Tibial artery (tissue), 4 donors: ENCODE measurements at regions not wholly inside any gene's neighbourhood (a gene's known extent, or its start where the extent isn't known, plus 50 kb on each side); places are given as distances from the start of the nearest gene placed in this dataset.
A peak's percentile ranks its signal among the peaks of the same experiment; 100 is the strongest.

Source experiments
- DNase-seq, 2 donors: peaks; one replicate each; pipeline ENCODE4 v3.0.0-alpha.2; 2019
- H3K27ac ChIP-seq, 2 donors: fragments of 200-600 bp; sonication (generic) in 1 of 2; 1 replicate in 1 of 2; 2 replicates in 1 of 2; pipeline ENCODE4 v1.5.1; 2018 to 2019; ENCODE audit warnings: mild to moderate bottlenecking in 1 of 2
- H3K27me3 ChIP-seq, 2 donors: fragments of 200-600 bp; sonication (generic) in 1 of 2; one replicate each; pipeline versions ENCODE4 v1.5.1 to v1.6.0; 2016 to 2019
- H3K36me3 ChIP-seq, 3 donors: fragments of 200-600 bp; sonication (generic) in 2 of 3; one replicate each; pipeline ENCODE4 v1.5.1; 2016 to 2019; ENCODE audit warnings: mild to moderate bottlenecking in 2 of 3
- H3K4me1 ChIP-seq, 4 donors: fragments of 200-600 bp; sonication (generic) in 2 of 4; 1 replicate in 3 of 4; 2 replicates in 1 of 4; pipeline ENCODE4 v1.5.1; 2016 to 2019
- H3K4me3 ChIP-seq, 2 donors: fragments of 200-600 bp; sonication (generic) in 1 of 2; 1 replicate in 1 of 2; 2 replicates in 1 of 2; pipeline ENCODE4 v1.5.1; 2018 to 2019; ENCODE audit warnings: mild to moderate bottlenecking in 2 of 2
- H3K9me3 ChIP-seq, 3 donors: fragments of 200-600 bp; sonication (generic) in 1 of 3; one replicate each; pipeline ENCODE4 v1.5.1; 2016 to 2019
- intact Hi-C: fragments of 100-400 bp; cut with DNase I; formaldehyde crosslinking; loops from one replicate; pipeline ENCODE4 v1.15.0; 2023; ENCODE audit warnings: low total_unique reads
- TF ChIP-seq, protein P1 (sequence below), 2 experiments: fragments of 200-600 bp in 1 of 2; fragments of 450-650 bp in 1 of 2; IDR thresholded peaks; one replicate each; pipeline ENCODE4 v1.5.1; 2017 to 2019; ENCODE audit warnings: antibody characterized with exemption in 2 of 2, mild to moderate bottlenecking in 1 of 2, moderate library complexity in 1 of 2

GRCh38 chr10:44799966-44800365, 111.2 kb upstream of the TMEM72 start:
- H3K27me3 ChIP-seq, result no peaks in the 10 kb centered on the region
- H3K4me3 ChIP-seq, result no peak overlapping the region
- no peak for DNase-seq
- H3K36me3 ChIP-seq, result no peaks in the 10 kb centered on the region
- H3K4me1 ChIP-seq, result peaks cover 0 to 10% (median 7%) of the 10 kb centered on the region in 4 donors
- no peak overlapping the region for H3K27ac ChIP-seq
- intact Hi-C loops, result no loop called here
- TF ChIP-seq, protein P1, sequence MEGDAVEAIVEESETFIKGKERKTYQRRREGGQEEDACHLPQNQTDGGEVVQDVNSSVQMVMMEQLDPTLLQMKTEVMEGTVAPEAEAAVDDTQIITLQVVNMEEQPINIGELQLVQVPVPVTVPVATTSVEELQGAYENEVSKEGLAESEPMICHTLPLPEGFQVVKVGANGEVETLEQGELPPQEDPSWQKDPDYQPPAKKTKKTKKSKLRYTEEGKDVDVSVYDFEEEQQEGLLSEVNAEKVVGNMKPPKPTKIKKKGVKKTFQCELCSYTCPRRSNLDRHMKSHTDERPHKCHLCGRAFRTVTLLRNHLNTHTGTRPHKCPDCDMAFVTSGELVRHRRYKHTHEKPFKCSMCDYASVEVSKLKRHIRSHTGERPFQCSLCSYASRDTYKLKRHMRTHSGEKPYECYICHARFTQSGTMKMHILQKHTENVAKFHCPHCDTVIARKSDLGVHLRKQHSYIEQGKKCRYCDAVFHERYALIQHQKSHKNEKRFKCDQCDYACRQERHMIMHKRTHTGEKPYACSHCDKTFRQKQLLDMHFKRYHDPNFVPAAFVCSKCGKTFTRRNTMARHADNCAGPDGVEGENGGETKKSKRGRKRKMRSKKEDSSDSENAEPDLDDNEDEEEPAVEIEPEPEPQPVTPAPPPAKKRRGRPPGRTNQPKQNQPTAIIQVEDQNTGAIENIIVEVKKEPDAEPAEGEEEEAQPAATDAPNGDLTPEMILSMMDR (IDR thresholded peaks at IDR 0.05), result no peak
- H3K9me3 ChIP-seq, result no peaks in the 10 kb centered on the region

DNA sequence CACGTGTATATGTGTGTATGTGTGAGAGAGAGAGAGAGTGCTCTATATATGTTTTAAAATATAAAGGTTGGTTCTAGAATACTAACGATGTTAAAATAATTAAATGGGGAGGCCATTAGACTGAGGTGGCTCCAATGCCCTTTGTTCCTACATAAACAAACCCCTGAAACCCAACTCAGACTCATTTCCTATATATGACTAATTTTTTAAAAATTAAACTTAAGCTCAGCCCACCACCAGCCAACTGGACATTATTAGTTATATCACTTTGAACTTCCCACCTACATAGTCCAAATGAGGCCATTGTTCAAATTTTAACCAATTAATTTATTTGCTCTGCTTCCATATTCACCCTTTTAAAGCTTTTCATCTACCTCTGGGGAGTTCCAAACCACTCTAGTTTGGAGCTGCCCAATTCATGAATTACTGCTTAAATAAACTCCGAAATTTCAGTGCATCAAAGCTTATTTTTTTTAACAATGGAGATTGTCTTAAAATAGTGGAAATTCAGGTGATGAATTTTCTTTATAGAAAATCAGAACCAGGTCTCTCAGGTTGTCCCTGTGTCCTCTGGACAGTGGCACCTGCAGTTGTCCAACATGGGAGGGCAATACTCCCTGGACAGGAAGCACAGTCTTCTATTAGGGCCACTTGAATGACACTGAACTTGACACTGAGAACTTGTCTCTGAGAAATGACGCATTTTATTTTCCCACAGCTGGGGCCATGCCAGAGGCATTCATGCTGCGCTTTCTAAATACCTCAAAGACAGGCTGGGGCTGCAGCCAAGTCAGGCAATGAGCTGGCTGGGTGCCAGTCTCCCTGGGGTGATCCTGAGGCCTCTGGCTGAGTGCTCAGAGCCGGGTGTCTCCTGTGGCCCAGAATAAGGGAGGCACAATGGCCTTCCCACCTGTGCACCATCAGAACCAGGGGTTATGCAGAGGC, 109.5 kb upstream of the TMEM72 start:
- no peak overlapping the region for H3K4me3 ChIP-seq
- intact Hi-C loops, result no loop called here
- H3K27ac ChIP-seq, result no peak overlapping the region
- no peaks in the 10 kb centered on the region for H3K9me3 ChIP-seq
- no peaks in the 10 kb centered on the region for H3K27me3 ChIP-seq
- H3K4me1 ChIP-seq, result peaks cover 0 to 14% (median 10%) of the 10 kb centered on the region in 4 donors
- no peaks in the 10 kb centered on the region for H3K36me3 ChIP-seq
- TF ChIP-seq, protein P1 (IDR thresholded peaks at IDR 0.05), result no peak
- peak; percentile 53 to 91 for DNase-seq

DNA sequence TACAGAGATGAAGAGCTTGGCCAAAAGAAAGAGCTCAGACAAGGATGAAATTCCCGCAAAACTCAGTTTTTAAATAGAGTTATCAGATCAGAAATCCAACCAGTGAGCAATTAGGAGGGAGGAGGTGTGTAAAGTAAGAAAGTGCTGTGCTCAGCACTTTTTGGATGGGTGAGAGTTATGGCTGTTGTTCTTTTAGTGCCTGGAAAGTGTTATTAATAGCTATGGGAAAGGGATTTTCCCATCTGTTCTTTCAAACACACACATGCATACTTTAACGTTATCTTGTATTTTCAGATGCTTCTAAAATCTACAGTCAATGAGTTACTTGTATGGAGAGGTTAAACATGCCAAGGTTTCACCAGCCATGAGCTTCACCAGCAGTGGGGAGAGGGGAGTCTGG, 107.3 kb upstream of the TMEM72 start:
- H3K4me3 ChIP-seq, result no peak overlapping the region
- no peak overlapping the region for H3K27ac ChIP-seq
- no peak for DNase-seq
- peaks cover 0 to 28% (median 16%) of the 10 kb centered on the region in 4 donors for H3K4me1 ChIP-seq
- H3K36me3 ChIP-seq, result no peaks in the 10 kb centered on the region
- no peaks in the 10 kb centered on the region for H3K27me3 ChIP-seq
- no peaks in the 10 kb centered on the region for H3K9me3 ChIP-seq
- TF ChIP-seq, protein P1 (IDR thresholded peaks at IDR 0.05), result no peak
- intact Hi-C loops, result no loop called here

DNA sequence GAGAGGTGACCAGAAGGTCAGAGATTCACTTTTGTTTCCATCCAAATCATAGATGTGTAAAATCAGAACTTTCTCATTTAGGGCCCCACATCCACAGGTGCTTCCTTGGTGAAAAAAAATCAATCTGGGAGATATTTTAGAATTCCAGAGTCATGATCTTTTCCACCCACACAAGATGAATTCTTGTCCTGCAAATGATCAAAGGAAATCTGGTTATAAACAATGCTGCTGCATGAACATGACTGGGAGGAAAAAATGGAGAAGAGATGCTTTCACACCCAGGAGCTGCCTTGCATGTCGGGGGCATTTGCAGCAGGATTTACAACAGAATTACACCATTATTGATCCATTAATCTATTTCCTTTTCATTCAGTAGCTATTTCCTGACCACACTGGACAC, 106.5 kb upstream of the TMEM72 start:
- intact Hi-C loops, result no loop called here

GRCh38 chr10:44805466-44806210, 105.5 kb upstream of the TMEM72 start:
- DNase-seq, result no peak
- intact Hi-C loops, result no loop called here
- TF ChIP-seq, protein P1 (IDR thresholded peaks at IDR 0.05), result no peak

More for the DNA sequence above, 106.5 kb upstream of the TMEM72 start:
- H3K27ac ChIP-seq, result no peak overlapping the region
- TF ChIP-seq, protein P1 (IDR thresholded peaks at IDR 0.05), result no peak
- H3K36me3 ChIP-seq, result no peaks in the 10 kb centered on the region
- peaks cover 0 to 28% (median 16%) of the 10 kb centered on the region in 4 donors for H3K4me1 ChIP-seq
- no peaks in the 10 kb centered on the region for H3K9me3 ChIP-seq
- no peak overlapping the region for H3K4me3 ChIP-seq
- no peaks in the 10 kb centered on the region for H3K27me3 ChIP-seq
- DNase-seq, result no peak

More at GRCh38 chr10:44805466-44806210, 105.5 kb upstream of the TMEM72 start:
- Histone ChIP-seq H3K27me3 (no peaks in the 10 kb centered on the region), H3K9me3 (no peaks in the 10 kb centered on the region), H3K4me3 (no peak overlapping the region), H3K27ac (no peak overlapping the region), H3K36me3 (no peaks in the 10 kb centered on the region), H3K4me1 (peaks cover 0 to 28% (median 16%) of the 10 kb centered on the region in 4 donors)
